Prostate gland (tissue), 2 donors: ENCODE measurements at regions not wholly inside any gene's neighbourhood (a gene's known extent, or its start where the extent isn't known, plus 50 kb on each side); places are given as distances from the start of the nearest gene placed in this dataset.

ENCODE experiments used
- DNase-seq: peaks from one replicate; pipeline ENCODE4 v3.0.0-alpha.2; 2019; ENCODE audit warnings: low spot score
- H3K27ac ChIP-seq, 2 donors: fragments of 200-600 bp; sonication (generic); 2 replicates each; pipeline ENCODE4 v1.5.1; 2017 to 2019
- H3K27me3 ChIP-seq: fragments of 200-600 bp; sonication (generic); replicated peaks from 2 replicates; pipeline ENCODE4 v1.5.1; 2019; ENCODE audit not compliant: insufficient read depth
- H3K36me3 ChIP-seq, 2 donors: fragments of 200-600 bp; sonication (generic); 1 replicate in 1 of 2; 2 replicates in 1 of 2; pipeline versions ENCODE4 v1.5.1 to v1.8.1; 2017 to 2019
- H3K4me1 ChIP-seq: fragments of 200-600 bp; sonication (generic); replicated peaks from 2 replicates; pipeline ENCODE4 v1.5.1; 2019
- H3K4me3 ChIP-seq, 2 donors: fragments of 200-600 bp; sonication (generic); 2 replicates each; pipeline ENCODE4 v1.5.1; 2017 to 2019
- H3K9me3 ChIP-seq: fragments of 200-600 bp; sonication (generic); 2 replicates; pipeline ENCODE4 v1.5.1; 2017
- CTCF ChIP-seq, 4 experiments: fragments of 200-600 bp in 2 of 4; fragments of 450-650 bp in 2 of 4; sonication (generic) in 2 of 4; IDR thresholded peaks; 1 replicate in 3 of 4; 2 replicates in 1 of 4; pipeline ENCODE4 v1.5.1; 2016 to 2019; ENCODE audit warnings: antibody characterized with exemption in 4 of 4, mild to moderate bottlenecking in 2 of 4, moderate library complexity in 2 of 4
- POLR2A ChIP-seq: fragments of 450-650 bp; IDR thresholded peaks from one replicate; pipeline ENCODE4 v1.6.1; 2016; ENCODE audit warnings: antibody characterized with exemption, mild to moderate bottlenecking
- POLR2AphosphoS5 ChIP-seq: sonication (generic); formaldehyde crosslinking; IDR thresholded peaks from one replicate; pipeline ENCODE4 v1.6.1; 2017; ENCODE audit warnings: antibody characterized with exemption
- WGBS: methylation state at CpG from one replicate; pipeline ENCODE4 v1.1.5; 2018; 5-methylcytosine and 5-hydroxymethylcytosine counted together
- intact Hi-C: fragments of 100-400 bp; cut with DNase I; formaldehyde crosslinking; loops from one replicate; pipeline ENCODE4 v1.14.2; 2022

DNA sequence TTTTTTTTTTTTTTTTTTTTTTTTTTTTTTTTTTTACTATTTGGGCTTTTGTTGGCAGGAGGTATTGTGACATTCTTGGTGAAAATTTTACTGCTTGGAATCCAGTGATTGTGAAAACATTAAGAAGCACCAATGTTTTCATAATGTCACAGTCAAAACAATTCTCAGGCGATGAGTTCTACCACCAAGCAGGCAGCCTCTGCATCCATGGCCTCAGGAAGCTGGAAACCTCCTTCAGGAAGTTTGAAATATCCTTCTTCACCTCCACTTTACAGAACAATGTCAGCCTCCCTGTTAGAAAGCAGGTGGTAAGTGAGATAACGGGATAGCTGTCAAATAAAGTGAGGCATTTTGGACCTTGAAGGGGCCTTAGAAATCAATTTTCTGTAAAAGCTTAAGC is 98.3 kb downstream of the MEX3B start:
- 42% methylated on average over 2 of the region's 2 CpGs for WGBS
- DNase-seq, result no peak
- H3K27me3 ChIP-seq, result no peaks in the 10 kb centered on the region
- intact Hi-C loops, result loop anchor here (10.0 kb wide), 1 partner anchor 463 kb away; no protein-coding TSS in a partner anchor
- no peak overlapping the region for H3K27ac ChIP-seq
- H3K4me3 ChIP-seq, result no peak overlapping the region
- no peaks in the 10 kb centered on the region for H3K9me3 ChIP-seq
- no peak for TF ChIP-seq POLR2A
- no peak for TF ChIP-seq POLR2AphosphoS5
- TF ChIP-seq CTCF (IDR thresholded peaks at IDR 0.05), result no peak
- no peaks in the 10 kb centered on the region for H3K36me3 ChIP-seq
- H3K4me1 ChIP-seq, result no peaks in the 10 kb centered on the region

- no peak overlapping the region for H3K4me3 ChIP-seq
- 82% methylated on average over 6 of the region's 6 CpGs for WGBS
Measured at GRCh38 chr15:81945014-81945615, 100.7 kb downstream of the MEX3B start.

GRCh38 chr15:81942655-81943195 is 103.1 kb downstream of the MEX3B start:
- H3K9me3 ChIP-seq, result no peaks in the 10 kb centered on the region
- no peaks in the 10 kb centered on the region for H3K27me3 ChIP-seq
- no peaks in the 10 kb centered on the region for H3K36me3 ChIP-seq
- no peak overlapping the region for H3K27ac ChIP-seq
- no peaks in the 10 kb centered on the region for H3K4me1 ChIP-seq
- WGBS, result 90% methylated on average over 3 of the region's 3 CpGs
- DNase-seq, result no peak
- no peak for TF ChIP-seq POLR2AphosphoS5
- no peak for TF ChIP-seq POLR2A
- no peak for TF ChIP-seq CTCF (IDR thresholded peaks at IDR 0.05)
- H3K4me3 ChIP-seq, result no peak overlapping the region
- intact Hi-C loops, result loop anchor here (10.0 kb wide), 1 partner anchor 458 kb away; no protein-coding TSS in a partner anchor

More at GRCh38 chr15:81945014-81945615, 100.7 kb downstream of the MEX3B start:
- intact Hi-C loops, result loop anchor here (10.0 kb wide), 1 partner anchor 460 kb away; no protein-coding TSS in a partner anchor
- no peaks in the 10 kb centered on the region for H3K9me3 ChIP-seq
- TF ChIP-seq POLR2A (no peak), POLR2AphosphoS5 (no peak), CTCF (IDR thresholded peaks at IDR 0.05) (no peak)
- no peak for DNase-seq
- H3K27me3 ChIP-seq, result no peaks in the 10 kb centered on the region
- no peaks in the 10 kb centered on the region for H3K4me1 ChIP-seq
- no peaks in the 10 kb centered on the region for H3K36me3 ChIP-seq
- H3K27ac ChIP-seq, result no peak overlapping the region

- intact Hi-C loops, result loop anchor here (10.0 kb wide), 1 partner anchor 457 kb away; no protein-coding TSS in a partner anchor
- H3K9me3 ChIP-seq, result no peaks in the 10 kb centered on the region
- H3K27me3 ChIP-seq, result no peaks in the 10 kb centered on the region
- H3K4me3 ChIP-seq, result no peak overlapping the region
- no peak for DNase-seq
- no peak for TF ChIP-seq CTCF (IDR thresholded peaks at IDR 0.05)
- no peak for TF ChIP-seq POLR2AphosphoS5
- no peaks in the 10 kb centered on the region for H3K36me3 ChIP-seq
- no peaks in the 10 kb centered on the region for H3K4me1 ChIP-seq
- H3K27ac ChIP-seq, result no peak overlapping the region
- WGBS, result 91% methylated on average over 1 of the region's 1 CpG
Measured at GRCh38 chr15:81942157-81942556, 103.7 kb downstream of the MEX3B start.

DNA sequence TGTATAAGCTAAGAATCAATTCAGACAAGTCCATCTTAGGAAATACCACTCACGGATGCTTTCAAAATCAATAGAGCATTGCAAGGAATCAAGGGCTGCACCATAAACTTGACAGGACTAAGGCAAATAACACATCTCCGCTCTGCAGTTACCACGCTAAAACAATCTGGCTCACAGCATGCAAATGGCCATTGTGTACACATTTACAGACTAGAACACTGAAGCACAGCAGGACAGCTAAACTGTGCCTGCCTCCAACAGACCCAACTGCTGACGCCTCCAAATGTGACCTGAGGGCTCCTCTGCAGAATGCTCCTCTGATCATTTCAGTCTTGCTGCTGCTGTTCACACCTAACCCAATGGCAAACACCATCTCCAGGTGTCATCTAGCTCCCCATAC is 104.3 kb downstream of the MEX3B start:
- intact Hi-C loops, result loop anchor here (10.0 kb wide), 1 partner anchor 457 kb away; no protein-coding TSS in a partner anchor
- no peaks in the 10 kb centered on the region for H3K9me3 ChIP-seq
- H3K4me3 ChIP-seq, result no peak overlapping the region
- H3K27me3 ChIP-seq, result no peaks in the 10 kb centered on the region
- no peak for DNase-seq
- 55% methylated on average over 4 of the region's 4 CpGs for WGBS
- H3K27ac ChIP-seq, result no peak overlapping the region
- no peaks in the 10 kb centered on the region for H3K36me3 ChIP-seq
- TF ChIP-seq CTCF (IDR thresholded peaks at IDR 0.05) (no peak), POLR2A (no peak), POLR2AphosphoS5 (no peak)
- no peaks in the 10 kb centered on the region for H3K4me1 ChIP-seq
